ENCODE measurements at regions not wholly inside any gene's neighbourhood (a gene's known extent, or its start where the extent isn't known, plus 50 kb on each side); places are given as distances from the start of the nearest gene placed in this dataset.

DNA sequence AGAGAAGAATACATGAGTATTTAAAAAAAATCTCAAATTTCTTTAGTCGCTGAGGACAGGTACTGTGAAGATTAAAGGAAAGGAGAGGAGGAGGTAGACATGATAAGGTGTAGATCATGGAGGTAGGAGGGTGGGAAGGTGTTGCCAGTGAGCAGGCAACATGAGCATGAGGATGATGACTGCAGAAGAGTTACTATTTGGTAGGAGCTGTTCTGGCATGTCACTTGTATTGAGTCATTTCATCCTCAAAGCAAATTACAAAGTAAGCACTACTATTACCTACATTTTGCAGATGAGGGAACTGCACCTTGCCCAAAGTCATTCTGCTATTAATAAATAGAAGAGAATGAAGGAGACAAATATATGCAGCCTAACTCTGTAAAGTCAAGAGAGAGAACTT, 435.8 kb upstream of the KLF12 start:
- TF ChIP-seq, protein P1, sequence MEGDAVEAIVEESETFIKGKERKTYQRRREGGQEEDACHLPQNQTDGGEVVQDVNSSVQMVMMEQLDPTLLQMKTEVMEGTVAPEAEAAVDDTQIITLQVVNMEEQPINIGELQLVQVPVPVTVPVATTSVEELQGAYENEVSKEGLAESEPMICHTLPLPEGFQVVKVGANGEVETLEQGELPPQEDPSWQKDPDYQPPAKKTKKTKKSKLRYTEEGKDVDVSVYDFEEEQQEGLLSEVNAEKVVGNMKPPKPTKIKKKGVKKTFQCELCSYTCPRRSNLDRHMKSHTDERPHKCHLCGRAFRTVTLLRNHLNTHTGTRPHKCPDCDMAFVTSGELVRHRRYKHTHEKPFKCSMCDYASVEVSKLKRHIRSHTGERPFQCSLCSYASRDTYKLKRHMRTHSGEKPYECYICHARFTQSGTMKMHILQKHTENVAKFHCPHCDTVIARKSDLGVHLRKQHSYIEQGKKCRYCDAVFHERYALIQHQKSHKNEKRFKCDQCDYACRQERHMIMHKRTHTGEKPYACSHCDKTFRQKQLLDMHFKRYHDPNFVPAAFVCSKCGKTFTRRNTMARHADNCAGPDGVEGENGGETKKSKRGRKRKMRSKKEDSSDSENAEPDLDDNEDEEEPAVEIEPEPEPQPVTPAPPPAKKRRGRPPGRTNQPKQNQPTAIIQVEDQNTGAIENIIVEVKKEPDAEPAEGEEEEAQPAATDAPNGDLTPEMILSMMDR (conservative IDR thresholded peaks at IDR 0.05; ENCODE audit: low read depth): no peak
- H3K27ac ChIP-seq: no peak overlapping the region
- peak; percentile 7 for DNase-seq (ENCODE audit: low spot score)
- ChIA-PET CTCF (interaction anchor here (0.6 kb wide), 1 partner anchor 548 kb away, joined by 4 read pairs; no protein-coding TSS in a partner anchor), POLR2A (ENCODE audit: low non-redundant PET) (no interaction called here)

DNA sequence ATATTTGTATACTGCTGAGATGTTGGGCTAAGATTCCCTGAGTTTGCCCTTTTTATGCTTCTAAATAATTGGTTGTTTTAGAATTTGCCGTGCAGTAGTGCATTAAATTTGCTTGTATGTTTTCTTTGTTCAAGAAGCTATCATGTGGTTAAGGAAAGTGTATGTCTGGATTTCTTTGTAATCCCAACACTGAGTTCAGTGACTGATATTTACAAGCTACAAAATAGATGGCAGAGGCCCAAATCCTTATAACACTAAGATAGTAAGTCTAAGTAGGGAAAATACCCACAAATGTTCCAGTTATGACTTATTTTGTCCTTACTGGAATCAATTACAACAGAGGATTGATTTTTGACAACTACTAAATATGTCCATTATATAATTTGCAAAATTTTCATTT, 435.0 kb upstream of the KLF12 start:
- DNase-seq (ENCODE audit: low spot score): no peak
- ChIA-PET CTCF (no interaction called here), POLR2A (ENCODE audit: low non-redundant PET) (no interaction called here)
- H3K27ac ChIP-seq: no peak overlapping the region
- TF ChIP-seq, protein P1 (conservative IDR thresholded peaks at IDR 0.05; ENCODE audit: low read depth): no peak

DNA sequence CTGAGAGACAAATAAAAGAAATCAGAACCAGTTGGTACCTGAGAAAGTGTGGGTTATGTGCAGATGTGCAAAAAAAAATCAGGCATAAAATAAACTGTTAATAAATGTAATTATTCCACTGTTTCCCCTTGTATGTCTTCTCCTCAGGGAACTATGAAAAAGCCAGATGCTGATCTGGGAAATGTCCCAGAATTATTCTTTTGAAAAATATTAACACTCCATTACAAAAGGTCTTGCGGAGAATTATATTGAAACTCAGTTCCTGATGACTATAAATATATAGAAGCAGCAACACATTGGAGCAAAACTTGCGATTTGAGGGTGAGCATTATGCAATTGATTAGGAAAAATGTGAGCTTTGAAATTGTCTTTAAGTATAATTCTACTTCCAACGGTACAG, 433.3 kb upstream of the KLF12 start:
- TF ChIP-seq, protein P1 (conservative IDR thresholded peaks at IDR 0.05; ENCODE audit: low read depth): no peak
- no peak for DNase-seq (ENCODE audit: low spot score)
- CTCF ChIA-PET: interaction anchor here (0.7 kb wide), 1 partner anchor 9 kb away, joined by 3 read pairs; no protein-coding TSS in a partner anchor
- POLR2A ChIA-PET (ENCODE audit: low non-redundant PET): no interaction called here
- H3K27ac ChIP-seq: no peak overlapping the region

DNA sequence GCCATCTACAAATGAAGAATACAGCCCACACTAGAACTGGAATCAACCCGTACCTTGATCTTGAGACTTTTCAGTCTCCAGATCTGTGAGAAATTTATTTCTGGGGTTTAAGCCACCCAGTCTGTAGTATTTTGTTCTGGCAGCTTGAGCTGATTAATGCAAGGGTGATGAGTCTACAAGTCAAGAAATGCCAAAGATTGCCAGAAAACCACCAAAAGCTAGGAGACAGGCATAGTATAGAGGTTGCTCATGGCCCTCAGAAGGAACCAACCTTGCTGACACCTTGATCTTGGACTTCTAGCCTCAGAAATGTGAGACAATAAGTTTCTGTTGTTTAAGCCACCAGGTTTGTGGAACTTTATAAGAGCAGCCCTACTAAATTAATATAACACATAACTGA, 428.2 kb upstream of the KLF12 start:
- DNase-seq (ENCODE audit: low spot score): no peak
- no peak overlapping the region for H3K27ac ChIP-seq
- CTCF ChIA-PET: no interaction called here
- POLR2A ChIA-PET (ENCODE audit: low non-redundant PET): no interaction called here
- TF ChIP-seq, protein P1 (conservative IDR thresholded peaks at IDR 0.05; ENCODE audit: low read depth): no peak

DNA sequence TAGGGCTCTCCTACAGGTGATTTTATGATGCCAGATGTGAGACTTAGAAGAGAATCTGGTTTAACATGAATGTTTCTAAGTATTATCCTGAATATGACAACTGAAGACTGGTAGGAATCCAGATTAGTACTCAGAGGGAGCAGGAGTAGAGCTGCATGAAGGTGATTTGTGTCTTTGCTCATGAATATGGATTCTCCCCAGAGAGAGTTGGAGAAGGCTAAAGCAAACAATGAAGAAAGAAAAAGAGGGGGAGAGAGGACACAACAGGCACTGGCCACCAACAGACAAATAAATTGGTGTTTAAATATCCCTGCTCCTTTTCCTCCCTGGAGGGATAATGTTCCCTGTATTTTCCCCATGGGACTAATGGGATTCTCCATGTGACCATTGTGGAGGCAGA, 427.0 kb upstream of the KLF12 start:
- TF ChIP-seq, protein P1 (conservative IDR thresholded peaks at IDR 0.05; ENCODE audit: low read depth): no peak
- DNase-seq (ENCODE audit: low spot score): no peak
- H3K27ac ChIP-seq: no peak overlapping the region
- ChIA-PET POLR2A (ENCODE audit: low non-redundant PET) (no interaction called here), CTCF (no interaction called here)

DNA sequence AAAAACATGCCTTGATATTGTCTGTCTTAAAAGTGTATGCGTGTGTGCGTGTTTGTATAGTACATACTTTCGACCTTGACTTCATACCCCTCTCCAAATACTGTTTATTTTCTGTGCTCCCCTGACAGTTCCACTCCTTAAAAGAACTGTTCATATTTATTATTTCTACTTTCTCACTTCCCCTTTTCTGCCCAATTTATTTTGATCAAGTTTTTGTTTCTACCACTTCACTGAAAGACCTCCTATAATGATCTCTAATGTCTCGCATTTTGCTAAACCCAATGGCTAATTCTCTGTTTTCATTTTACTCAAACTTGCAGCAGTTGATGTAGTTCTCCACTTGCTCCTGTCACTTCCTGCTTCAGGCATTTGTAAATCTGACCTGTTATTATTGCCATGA, 426.1 kb upstream of the KLF12 start:
- CTCF ChIA-PET: no interaction called here
- H3K27ac ChIP-seq: no peak overlapping the region

More for the DNA sequence above, 426.1 kb upstream of the KLF12 start:
- no peak for DNase-seq (ENCODE audit: low spot score)
- POLR2A ChIA-PET (ENCODE audit: low non-redundant PET): no interaction called here
- TF ChIP-seq, protein P1 (conservative IDR thresholded peaks at IDR 0.05; ENCODE audit: low read depth): no peak
